SK-N-SH (cell line): ENCODE measurements at regions not wholly inside any gene's neighbourhood (a gene's known extent, or its start where the extent isn't known, plus 50 kb on each side); places are given as distances from the start of the nearest gene placed in this dataset.
"Not testable (repeated sequence)": the region's sequence is repeated elsewhere in the genome, so short reads cannot be mapped to it uniquely, and the experiment has no call there.

Experiments
- CTCF ChIA-PET: fragments of 300-600, 350-600 bp; formaldehyde crosslinking; extraction: SDS; loops from one replicate; lab custom pipeline; 2021; lab: Yijun Ruan, JAX
- POLR2A ChIA-PET: fragments of 350-600 bp; sonication (Branson Sonifier 250); formaldehyde crosslinking; extraction: SDS; loops from one replicate; lab custom pipeline; 2020; ENCODE audit warnings: antibody characterized with exemption, inconsistent platforms; lab: Yijun Ruan, JAX
- DNase-seq: peaks from one replicate; pipeline ENCODE4 v3.0.0; 2012
- H2AFZ ChIP-seq: fragments of 200-600 bp; sonication (generic); 2 replicates; pipeline ENCODE4 v1.8.1; 2016; ENCODE audit warnings: antibody characterized with exemption, mild to moderate bottlenecking, low read depth
- H3F3A ChIP-seq: fragments of 200-600 bp; sonication (generic); replicated peaks from 2 replicates; pipeline ENCODE3; 2016; ENCODE audit warnings: antibody characterized with exemption, mild to moderate bottlenecking; ENCODE audit not compliant: insufficient read depth
- H3K27ac ChIP-seq, 2 experiments: fragments of 200-500 bp in 1 of 2; fragments of 200-600 bp in 1 of 2; sonication (Bioruptor generic) in 1 of 2; sonication (generic), shearing (Covaris generic) in 1 of 2; 2 replicates each; pipeline versions ENCODE4 v1.5.1 to v1.6.1; 2014 to 2016; ENCODE audit warnings: low read depth in 2 of 2, inconsistent platforms in 1 of 2, low read length in 1 of 2, mild to moderate bottlenecking in 1 of 2, mixed read lengths in 1 of 2
- H3K27me3 ChIP-seq: fragments of 200-600 bp; sonication (generic), shearing (Covaris generic); 2 replicates; pipeline ENCODE4 v1.6.1; 2016; ENCODE audit warnings: mixed run types; ENCODE audit not compliant: insufficient read depth
- H3K36me3 ChIP-seq, 2 experiments: fragments of 200-500 bp in 1 of 2; fragments of 200-600 bp in 1 of 2; sonication (Bioruptor generic) in 1 of 2; sonication (generic) in 1 of 2; replicated peaks in 1 of 2; 2 replicates each; pipeline versions ENCODE3 to v1.5.1; 2014 to 2016; ENCODE audit warnings: low read length in 1 of 2, mild to moderate bottlenecking in 1 of 2; ENCODE audit not compliant: insufficient read depth in 2 of 2, control insufficient read depth in 1 of 2
- H3K4me1 ChIP-seq, 2 experiments: fragments of 200-500 bp in 1 of 2; fragments of 200-600 bp in 1 of 2; sonication (Bioruptor generic) in 1 of 2; sonication (generic), shearing (Covaris generic) in 1 of 2; 2 replicates each; pipeline versions ENCODE4 v1.5.1 to v1.6.1; 2014 to 2016; ENCODE audit warnings: low read depth in 1 of 2, low read length in 1 of 2, mixed run types in 1 of 2; ENCODE audit not compliant: insufficient read depth in 2 of 2, control insufficient read depth in 1 of 2
- H3K4me2 ChIP-seq: fragments of 200-600 bp; sonication (generic), shearing (Covaris generic); 2 replicates; pipeline ENCODE4 v1.6.1; 2017; ENCODE audit warnings: mixed run types
- H3K4me3 ChIP-seq, 2 experiments: fragments of 200-500 bp in 1 of 2; fragments of 200-600 bp in 1 of 2; sonication (Bioruptor generic) in 1 of 2; sonication (generic), shearing (Covaris generic) in 1 of 2; 2 replicates each; pipeline versions ENCODE4 v1.5.1 to v1.8.1; 2014 to 2016; ENCODE audit warnings: low read depth in 2 of 2, inconsistent platforms in 1 of 2, low read length in 1 of 2, mild to moderate bottlenecking in 1 of 2, mixed read lengths in 1 of 2, moderate library complexity in 1 of 2
- H3K79me2 ChIP-seq: fragments of 200-600 bp; sonication (generic); 2 replicates; pipeline ENCODE4 v1.8.1; 2017; ENCODE audit warnings: mild to moderate bottlenecking; ENCODE audit not compliant: insufficient read depth
- H3K9ac ChIP-seq: fragments of 200-600 bp; sonication (generic); 2 replicates; pipeline ENCODE4 v1.6.1; 2017; ENCODE audit warnings: mixed run types
- H3K9me2 ChIP-seq: fragments of 200-600 bp; sonication (generic); 2 replicates; pipeline ENCODE4 v1.6.1; 2017; ENCODE audit warnings: mixed run types
- H3K9me3 ChIP-seq: fragments of 200-600 bp; sonication (generic); 2 replicates; pipeline ENCODE4 v1.6.1; 2017; ENCODE audit warnings: mixed run types, mild to moderate bottlenecking, moderate library complexity
- H4K20me1 ChIP-seq: fragments of 200-600 bp; sonication (generic); 2 replicates; pipeline ENCODE4 v1.6.1; 2017; ENCODE audit warnings: mild to moderate bottlenecking, mixed run types; ENCODE audit not compliant: insufficient read depth
- ELF1 ChIP-seq: IDR thresholded peaks from 2 replicates; pipeline ENCODE4 v1.4.0; 2012
- EP300 ChIP-seq, 2 experiments: IDR thresholded peaks; 2 replicates each; pipeline versions ENCODE4 v1.4.0 to v1.6.1; 2012; ENCODE audit warnings: borderline replicate concordance in 1 of 2, low read depth in 1 of 2, low read length in 1 of 2
- FOXJ3 ChIP-seq: sonication (generic); formaldehyde crosslinking; IDR thresholded peaks from 2 replicates; pipeline ENCODE4 v1.5.1; 2020; ENCODE audit warnings: mild to moderate bottlenecking, missing genetic modification reagents
- GABPA ChIP-seq: IDR thresholded peaks from 2 replicates; pipeline ENCODE4 v1.4.0; 2012; ENCODE audit warnings: low read depth, mild to moderate bottlenecking
- IRF3 ChIP-seq: fragments of 150-350 bp; IDR thresholded peaks from 2 replicates; pipeline ENCODE4 v1.6.1; 2016; ENCODE audit warnings: mild to moderate bottlenecking, low read depth, low read length
- MEF2A ChIP-seq: IDR thresholded peaks from 2 replicates; pipeline ENCODE4 v1.4.0; 2012; ENCODE audit warnings: low read depth, borderline replicate concordance
- MXI1 ChIP-seq: IDR thresholded peaks from 2 replicates; pipeline ENCODE4 v1.6.1; 2012; ENCODE audit warnings: mild to moderate bottlenecking, low read depth, low read length, improper control_type of control experiment
- PBX3 ChIP-seq: IDR thresholded peaks from 2 replicates; pipeline ENCODE4; 2012
- REST ChIP-seq: IDR thresholded peaks from 2 replicates; pipeline ENCODE4 v1.6.1; 2012; ENCODE audit warnings: mild to moderate bottlenecking, low read depth, low read length, moderate library complexity
- RFX5 ChIP-seq: IDR thresholded peaks from 2 replicates; pipeline ENCODE4 v1.6.1; 2012; ENCODE audit warnings: mild to moderate bottlenecking, improper control_type of control experiment, low read length
- RXRA ChIP-seq: IDR thresholded peaks from 2 replicates; pipeline ENCODE4 v1.4.0; 2012; ENCODE audit warnings: low read depth, mild to moderate bottlenecking, borderline replicate concordance
- TAF1 ChIP-seq: IDR thresholded peaks from 2 replicates; pipeline ENCODE4 v1.6.1; 2012; ENCODE audit warnings: low read depth, mild to moderate bottlenecking, low read length, moderate library complexity, borderline replicate concordance
- YY1 ChIP-seq: IDR thresholded peaks from 2 replicates; pipeline ENCODE4 v1.4.0; 2012; ENCODE audit warnings: low read depth, mild to moderate bottlenecking
- WGBS: methylation state at CpG from one replicate; pipeline ENCODE4 v1.1.6; 2017; ENCODE audit warnings: low lambda C conversion rate; 5-methylcytosine and 5-hydroxymethylcytosine counted together

- Histone ChIP-seq H3K79me2 (no peaks in the 10 kb centered on the region), H3K27ac (no peak overlapping the region), H3K27me3 (no peaks in the 10 kb centered on the region), H3K9me2 (no peaks in the 10 kb centered on the region), H3K4me2 (no peak overlapping the region)
- ChIA-PET CTCF (no interaction called here), POLR2A (no interaction called here)
- TF ChIP-seq MXI1 = no peak
- no peak for TF ChIP-seq RXRA
- TF ChIP-seq, all 33 proteins: peak for 0
- Histone ChIP-seq H2AFZ (no peak overlapping the region), H3K9ac (no peak overlapping the region), H4K20me1 (no peaks in the 10 kb centered on the region), H3K9me3 (no peaks in the 10 kb centered on the region), H3K4me3 (no peak overlapping the region), H3K4me1 (no peaks in the 10 kb centered on the region; a peak in 1 of 4 replicates), H3K36me3 (no peaks in the 10 kb centered on the region), H3F3A (no peaks in the 10 kb centered on the region)
- 3% methylated on average over 2 of the region's 2 CpGs for WGBS
- no peak for DNase-seq
Observed at GRCh38 chr20:43349841-43350240, 107.9 kb upstream of the SRSF6 start.

GRCh38 chr20:43347839-43348238 lies 109.9 kb upstream of the SRSF6 start:
- CTCF ChIA-PET, POLR2A ChIA-PET, H3K9ac ChIP-seq, H3K27ac ChIP-seq, H3K9me2 ChIP-seq, H3K27me3 ChIP-seq, H3K4me3 ChIP-seq, H3K79me2 ChIP-seq, H3F3A ChIP-seq, DNase-seq, H4K20me1 ChIP-seq, H3K4me1 ChIP-seq, H3K9me3 ChIP-seq, H3K36me3 ChIP-seq, H2AFZ ChIP-seq, H3K4me2 ChIP-seq: not testable (repeated sequence)
- 26% methylated on average over 5 of the region's 5 CpGs for WGBS

- no peaks in the 10 kb centered on the region for H3K27me3 ChIP-seq
- H3K4me2 ChIP-seq = no peak overlapping the region
- H3K36me3 ChIP-seq = no peaks in the 10 kb centered on the region
- H4K20me1 ChIP-seq = no peaks in the 10 kb centered on the region
- H3F3A ChIP-seq = no peaks in the 10 kb centered on the region
- H3K9ac ChIP-seq = no peak overlapping the region
- no peaks in the 10 kb centered on the region for H3K9me2 ChIP-seq
- H2AFZ ChIP-seq = no peak overlapping the region
- ChIA-PET POLR2A (no interaction called here), CTCF (no interaction called here)
- no peaks in the 10 kb centered on the region for H3K79me2 ChIP-seq
- H3K4me3 ChIP-seq = no peak overlapping the region
- WGBS = 18% methylated on average over 8 of the region's 8 CpGs
- no peak for TF ChIP-seq REST
- no peak for TF ChIP-seq EP300 (IDR thresholded peaks at IDR 0.05; ENCODE audit: borderline replicate concordance in 1 of 2, low read depth in 1 of 2, low read length in 1 of 2)
- TF ChIP-seq ELF1 = no peak
- TF ChIP-seq PBX3 = no peak
- TF ChIP-seq MXI1 = no peak
- TF ChIP-seq MEF2A = no peak
- no peak for TF ChIP-seq TAF1
- TF ChIP-seq GABPA = no peak
- no peak for TF ChIP-seq RXRA
- TF ChIP-seq FOXJ3 (CRISPR knock-in tag) = no peak
- no peak for TF ChIP-seq YY1
- TF ChIP-seq IRF3 = no peak
- no peak for TF ChIP-seq RFX5
- H3K9me3 ChIP-seq = no peaks in the 10 kb centered on the region
- DNase-seq = no peak
- no peak overlapping the region for H3K27ac ChIP-seq
- H3K4me1 ChIP-seq = no peaks in the 10 kb centered on the region; a peak in 1 of 4 replicates
Observed at GRCh38 chr20:43345676-43346075, 112.0 kb upstream of the SRSF6 start.
